H1 (cell line): ENCODE measurements at regions not wholly inside any gene's neighbourhood (a gene's known extent, or its start where the extent isn't known, plus 50 kb on each side); places are given as distances from the start of the nearest gene placed in this dataset.

Experiments used
- CTCF ChIA-PET: fragments of 300-600 bp; sonication (Branson Sonifier 250); formaldehyde crosslinking; loops from one replicate; lab custom pipeline; 2021; ENCODE audit not compliant: partially characterized antibody; lab: Charles Lee
- POLR2A ChIA-PET: fragments of 300-600 bp; sonication (Branson Sonifier 250); formaldehyde crosslinking; loops from one replicate; lab custom pipeline; 2021; ENCODE audit warnings: inconsistent platforms; ENCODE audit not compliant: partially characterized antibody; lab: Charles Lee
- DNase-seq, 2 experiments: peaks; one replicate each; pipeline versions ENCODE4 v3.0.0 to v3.0.0-alpha.2; 2010 to 2022; ENCODE audit warnings: low spot score in 2 of 2, low read depth in 1 of 2, mixed read lengths in 1 of 2
- FAIRE-seq: peaks from 2 replicates; lab custom pipeline; 2011; peaks lifted over from hg19 to GRCh38; lab: Jason Lieb, UNC
- H2AFZ ChIP-seq: 2 replicates; pipeline ENCODE4 v1.8.1; 2012; ENCODE audit warnings: low read length, inconsistent platforms
- H2AK5ac ChIP-seq: 2 replicates; pipeline ENCODE4 v1.6.1; 2013; ENCODE audit warnings: low read depth, low read length
- H2BK120ac ChIP-seq: replicated peaks from 2 replicates; pipeline ENCODE3; 2013; ENCODE audit warnings: low read depth, low read length, inconsistent platforms
- H2BK12ac ChIP-seq: 2 replicates; pipeline ENCODE4 v1.6.1; 2013; ENCODE audit warnings: low read depth, low read length
- H2BK15ac ChIP-seq: 2 replicates; pipeline ENCODE4 v1.6.1; 2013; ENCODE audit warnings: low read length
- H2BK20ac ChIP-seq: 2 replicates; pipeline ENCODE4 v1.6.1; 2013; ENCODE audit warnings: low read length
- H2BK5ac ChIP-seq: 2 replicates; pipeline ENCODE4 v1.6.1; 2013; ENCODE audit warnings: low read depth, low read length
- H3K14ac ChIP-seq: 2 replicates; pipeline ENCODE4 v1.6.1; 2013; ENCODE audit warnings: inconsistent platforms; ENCODE audit not compliant: insufficient read length
- H3K18ac ChIP-seq: 2 replicates; pipeline ENCODE4 v1.6.1; 2013; ENCODE audit warnings: low read length; ENCODE audit errors: extremely low read depth
- H3K23ac ChIP-seq: 2 replicates; pipeline ENCODE4 v1.6.1; 2013; ENCODE audit warnings: inconsistent platforms; ENCODE audit not compliant: insufficient read length
- H3K23me2 ChIP-seq: 2 replicates; pipeline ENCODE4 v1.6.1; 2013; ENCODE audit warnings: low read depth, low read length
- H3K27ac ChIP-seq: 2 replicates; pipeline ENCODE4 v1.6.1; 2011; ENCODE audit warnings: low read depth, low read length, inconsistent platforms
- H3K27me3 ChIP-seq, 4 experiments: replicated peaks in 1 of 4; 1 replicate in 1 of 4; 2 replicates in 3 of 4; pipeline versions ENCODE4 v1.6.1 to v1.8.1; 2011 to 2013; ENCODE audit warnings: low read length in 3 of 4, mild to moderate bottlenecking in 3 of 4, inconsistent platforms in 2 of 4, mixed read lengths in 2 of 4, moderate library complexity in 1 of 4; ENCODE audit not compliant: control insufficient read depth in 3 of 4, insufficient read depth in 3 of 4; ENCODE audit errors: extremely low read depth in 1 of 4
- H3K36me3 ChIP-seq, 4 experiments: 2 replicates each; pipeline versions ENCODE4 v1.6.1 to v1.8.1; 2011 to 2013; ENCODE audit warnings: mild to moderate bottlenecking in 4 of 4, low read length in 3 of 4, moderate library complexity in 2 of 4, control low read depth in 1 of 4, inconsistent platforms in 1 of 4; ENCODE audit not compliant: insufficient read depth in 4 of 4, control insufficient read depth in 2 of 4
- H3K4ac ChIP-seq: replicated peaks from 2 replicates; pipeline ENCODE3; 2013; ENCODE audit warnings: low read length, low read depth, mixed read lengths, inconsistent platforms; ENCODE audit not compliant: insufficient read length
- H3K4me1 ChIP-seq, 4 experiments: replicated peaks in 1 of 4; 1 replicate in 1 of 4; 2 replicates in 3 of 4; pipeline versions ENCODE4 v1.6.1 to v1.8.1; 2011 to 2013; ENCODE audit warnings: low read length in 3 of 4, inconsistent platforms in 2 of 4, mixed read lengths in 1 of 4; ENCODE audit not compliant: insufficient read depth in 4 of 4, control insufficient read depth in 3 of 4
- H3K4me2 ChIP-seq, 2 experiments: 2 replicates each; pipeline versions ENCODE4 v1.6.1 to v1.8.1; 2011 to 2013; ENCODE audit warnings: low read depth in 2 of 2, low read length in 2 of 2, control low read depth in 1 of 2, inconsistent platforms in 1 of 2, mild to moderate bottlenecking in 1 of 2; ENCODE audit not compliant: insufficient read depth in 1 of 2
- H3K4me3 ChIP-seq, 4 experiments: fragments of 200-600, 300-600 bp in 1 of 4; sonication (generic), shearing (Covaris generic), sonication (Bioruptor Twin) in 1 of 4; 2 replicates each; pipeline versions ENCODE4 v1.5.1 to v1.8.1; 2011 to 2016; ENCODE audit warnings: low read length in 4 of 4, low read depth in 3 of 4, control low read depth in 2 of 4, inconsistent platforms in 2 of 4, mild to moderate bottlenecking in 2 of 4, mixed read lengths in 1 of 4, moderate library complexity in 1 of 4; ENCODE audit not compliant: insufficient read depth in 2 of 4; ENCODE audit errors: extremely low read depth in 1 of 4
- H3K56ac ChIP-seq: replicated peaks from 2 replicates; pipeline ENCODE3; 2013; ENCODE audit warnings: low read depth, mild to moderate bottlenecking, mixed read lengths, low read length, inconsistent platforms; ENCODE audit not compliant: insufficient read length
- H3K79me1 ChIP-seq: 2 replicates; pipeline ENCODE4 v1.6.1; 2013; ENCODE audit warnings: low read depth, low read length, control low read depth
- H3K79me2 ChIP-seq, 2 experiments: 2 replicates each; pipeline versions ENCODE4 v1.6.1 to v1.8.1; 2012 to 2013; ENCODE audit warnings: low read length in 2 of 2, mild to moderate bottlenecking in 2 of 2, inconsistent platforms in 1 of 2; ENCODE audit not compliant: insufficient read depth in 2 of 2, control insufficient read depth in 1 of 2
- H3K9ac ChIP-seq, 4 experiments: replicated peaks in 1 of 4; 1 replicate in 1 of 4; 2 replicates in 3 of 4; pipeline versions ENCODE4 v1.6.1 to v1.8.1; 2011 to 2013; ENCODE audit warnings: low read depth in 3 of 4, low read length in 3 of 4, control low read depth in 2 of 4, mild to moderate bottlenecking in 2 of 4, moderate library complexity in 2 of 4, inconsistent platforms in 1 of 4; ENCODE audit errors: extremely low read depth in 1 of 4
- H3K9me3 ChIP-seq, 2 experiments: 2 replicates each; pipeline versions ENCODE4 v1.6.1 to v1.8.1; 2012 to 2013; ENCODE audit warnings: mild to moderate bottlenecking in 2 of 2, moderate library complexity in 2 of 2, control low read depth in 1 of 2, inconsistent platforms in 1 of 2, low read depth in 1 of 2, low read length in 1 of 2, mixed read lengths in 1 of 2; ENCODE audit not compliant: insufficient read depth in 2 of 2
- H4K20me1 ChIP-seq, 2 experiments: replicated peaks in 1 of 2; 2 replicates each; pipeline versions ENCODE3 to v1.8.1; 2011 to 2013; ENCODE audit warnings: inconsistent platforms in 2 of 2, low read length in 2 of 2, mild to moderate bottlenecking in 1 of 2; ENCODE audit not compliant: insufficient read depth in 2 of 2, control insufficient read depth in 1 of 2
- H4K5ac ChIP-seq: 2 replicates; pipeline ENCODE4 v1.6.1; 2013; ENCODE audit warnings: low read length, low read depth, mixed read lengths, inconsistent platforms; ENCODE audit not compliant: insufficient read length
- H4K8ac ChIP-seq: 2 replicates; pipeline ENCODE4 v1.8.0; 2013; ENCODE audit warnings: mild to moderate bottlenecking, moderate library complexity, low read length, inconsistent platforms; ENCODE audit not compliant: insufficient read depth; ENCODE audit errors: extremely low read depth
- H4K91ac ChIP-seq: replicated peaks from 2 replicates; pipeline ENCODE3; 2013; ENCODE audit warnings: low read length, mixed read lengths, inconsistent platforms; ENCODE audit not compliant: insufficient read length
- BCL11A ChIP-seq, 2 experiments: IDR thresholded peaks; one replicate each; pipeline ENCODE4 v1.6.1; 2011; ENCODE audit warnings: low read depth in 2 of 2, low read length in 2 of 2, mild to moderate bottlenecking in 2 of 2
- BRCA1 ChIP-seq: IDR thresholded peaks from 2 replicates; pipeline ENCODE4 v1.6.1; 2012; ENCODE audit warnings: low read depth, low read length, improper control_type of control experiment
- JUN ChIP-seq: IDR thresholded peaks from 2 replicates; pipeline ENCODE4 v1.6.1; 2011; ENCODE audit warnings: low read depth, mild to moderate bottlenecking, improper control_type of control experiment, low read length
- POU5F1 ChIP-seq: IDR thresholded peaks from 2 replicates; pipeline ENCODE4 v1.6.1; 2011; ENCODE audit warnings: low read depth, mild to moderate bottlenecking, low read length, moderate library complexity
- RBBP5 ChIP-seq: IDR thresholded peaks from 2 replicates; pipeline ENCODE4 v1.7.1; 2012; ENCODE audit warnings: low read depth, mild to moderate bottlenecking, inconsistent platforms, low read length, moderate library complexity, borderline replicate concordance
- RNF2 ChIP-seq: fragments of 200-900, 300-1000 bp; sonication (generic); IDR thresholded peaks from 2 replicates; pipeline ENCODE4 v1.7.1; 2016; ENCODE audit warnings: borderline replicate concordance, low read depth, mild to moderate bottlenecking, antibody characterized with exemption, low read length; ENCODE audit not compliant: poor library complexity, severe bottlenecking; ENCODE audit errors: missing control alignments
- RXRA ChIP-seq: IDR thresholded peaks from 2 replicates; pipeline ENCODE4 v1.6.1; 2011; ENCODE audit warnings: low read depth, mild to moderate bottlenecking, low read length, moderate library complexity; ENCODE audit not compliant: insufficient read depth
- SIN3A ChIP-seq, 2 experiments: IDR thresholded peaks in 1 of 2; conservative IDR thresholded peaks in 1 of 2; 2 replicates each; pipeline ENCODE4 v1.6.1; 2011 to 2012; ENCODE audit warnings: low read length in 2 of 2, improper control_type of control experiment in 1 of 2, low read depth in 1 of 2, mild to moderate bottlenecking in 1 of 2
- TAF7 ChIP-seq: optimal IDR thresholded peaks from 2 replicates; pipeline ENCODE3; 2011; ENCODE audit warnings: low read depth, mild to moderate bottlenecking, inconsistent platforms, low read length, moderate library complexity, borderline replicate concordance
- TEAD4 ChIP-seq: IDR thresholded peaks from 2 replicates; pipeline ENCODE4 v1.6.1; 2012; ENCODE audit warnings: low read depth, low read length, inconsistent platforms, mixed read lengths
- WGBS, 2 experiments: shearing (Covaris generic) in 1 of 2; methylation state at CpG; one replicate each; pipeline versions ENCODE4 v1.1.6 to v1.1.7; 2013 to 2015; ENCODE audit warnings: low lambda C conversion rate in 2 of 2, mixed read lengths in 2 of 2, inconsistent platforms in 1 of 2, low coverage in 1 of 2, missing lambda C conversion rate in 1 of 2; ENCODE audit not compliant: insufficient replicate concordance in 2 of 2, insufficient coverage in 1 of 2, insufficient read length in 1 of 2; ENCODE audit errors: extremely low coverage in 1 of 2, missing lambda C conversion rate in 1 of 2; 5-methylcytosine and 5-hydroxymethylcytosine counted together
- TF ChIP-seq, protein P1 (sequence below), 3 experiments: IDR thresholded peaks; 1 replicate in 2 of 3; 2 replicates in 1 of 3; pipeline versions ENCODE4 v1.5.1 to v1.6.1; 2011; ENCODE audit warnings: low read length in 3 of 3, mild to moderate bottlenecking in 3 of 3, inconsistent platforms in 2 of 3, low read depth in 1 of 3, moderate library complexity in 1 of 3; ENCODE audit not compliant: insufficient read depth in 1 of 3; ENCODE audit errors: control extremely low read depth in 1 of 3

DNA sequence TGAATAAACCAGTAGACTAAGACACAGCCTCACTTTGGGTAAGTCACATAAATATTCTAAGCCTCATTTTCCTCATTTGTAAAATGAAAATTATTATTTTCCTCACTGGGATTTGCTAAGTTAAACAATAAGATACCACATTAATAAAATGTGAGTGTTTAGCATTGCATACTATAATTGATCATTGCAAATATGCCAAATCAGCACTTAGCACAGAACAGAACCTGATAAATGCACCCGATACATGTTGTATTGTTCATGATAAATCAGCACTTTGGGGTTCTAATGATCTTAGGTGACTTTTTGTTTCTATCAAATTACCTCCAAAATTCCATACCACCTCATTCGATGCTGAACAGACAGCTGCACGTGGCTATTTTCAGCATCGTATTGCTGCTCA, 50.2 kb upstream of the RAPGEF4 start:
- H3K23ac ChIP-seq: no peak overlapping the region
- no peak overlapping the region for H2BK12ac ChIP-seq
- DNase-seq: no peak
- no peak overlapping the region for H4K5ac ChIP-seq
- no peaks in the 10 kb centered on the region; a peak in 1 of 8 replicates for H3K36me3 ChIP-seq
- H2BK20ac ChIP-seq: no peak overlapping the region
- H3K27me3 ChIP-seq: no peaks in the 10 kb centered on the region
- no peak overlapping the region for H2AFZ ChIP-seq
- no peak overlapping the region for H2BK15ac ChIP-seq
- 87% methylated on average over 4 of the region's 4 CpGs; no CpG with 5 or more reads in 1 of the 2 experiments for WGBS, 2 experiments
- no peak for FAIRE-seq
- no peak overlapping the region for H3K27ac ChIP-seq
- no peak overlapping the region for H2BK5ac ChIP-seq
- no peak overlapping the region for H3K18ac ChIP-seq
- no peak overlapping the region for H3K4ac ChIP-seq
- peaks cover 0 to 10% of the 10 kb centered on the region in 2 experiments; a peak in 1 of 4 replicates for H3K9me3 ChIP-seq
- peaks cover 0 to 3% (median 0%) of the 10 kb centered on the region in 4 experiments; a peak in 1 of 7 replicates for H3K4me1 ChIP-seq
- H4K8ac ChIP-seq: no peak overlapping the region
- H4K20me1 ChIP-seq: no peaks in the 10 kb centered on the region
- H3K4me2 ChIP-seq: no peak overlapping the region
- no peak overlapping the region for H3K4me3 ChIP-seq
- no peak overlapping the region for H2AK5ac ChIP-seq
- no peak overlapping the region for H3K56ac ChIP-seq
- no peaks in the 10 kb centered on the region for H3K79me2 ChIP-seq
- CTCF ChIA-PET: interaction anchor here (1.5 to 6.4 kb wide), 2 partner anchors 8 to 11 kb away, joined by 3 to 41 read pairs; no protein-coding TSS in a partner anchor
- no peaks in the 10 kb centered on the region for H3K23me2 ChIP-seq
- POLR2A ChIA-PET: no interaction called here
- no peak overlapping the region for H3K9ac ChIP-seq
- no peaks in the 10 kb centered on the region for H3K79me1 ChIP-seq
- H4K91ac ChIP-seq: no peak overlapping the region
- H2BK120ac ChIP-seq: no peak overlapping the region
- no peak overlapping the region for H3K14ac ChIP-seq
- no peak for TF ChIP-seq RXRA
- TF ChIP-seq RBBP5: no peak
- TF ChIP-seq, protein P1, sequence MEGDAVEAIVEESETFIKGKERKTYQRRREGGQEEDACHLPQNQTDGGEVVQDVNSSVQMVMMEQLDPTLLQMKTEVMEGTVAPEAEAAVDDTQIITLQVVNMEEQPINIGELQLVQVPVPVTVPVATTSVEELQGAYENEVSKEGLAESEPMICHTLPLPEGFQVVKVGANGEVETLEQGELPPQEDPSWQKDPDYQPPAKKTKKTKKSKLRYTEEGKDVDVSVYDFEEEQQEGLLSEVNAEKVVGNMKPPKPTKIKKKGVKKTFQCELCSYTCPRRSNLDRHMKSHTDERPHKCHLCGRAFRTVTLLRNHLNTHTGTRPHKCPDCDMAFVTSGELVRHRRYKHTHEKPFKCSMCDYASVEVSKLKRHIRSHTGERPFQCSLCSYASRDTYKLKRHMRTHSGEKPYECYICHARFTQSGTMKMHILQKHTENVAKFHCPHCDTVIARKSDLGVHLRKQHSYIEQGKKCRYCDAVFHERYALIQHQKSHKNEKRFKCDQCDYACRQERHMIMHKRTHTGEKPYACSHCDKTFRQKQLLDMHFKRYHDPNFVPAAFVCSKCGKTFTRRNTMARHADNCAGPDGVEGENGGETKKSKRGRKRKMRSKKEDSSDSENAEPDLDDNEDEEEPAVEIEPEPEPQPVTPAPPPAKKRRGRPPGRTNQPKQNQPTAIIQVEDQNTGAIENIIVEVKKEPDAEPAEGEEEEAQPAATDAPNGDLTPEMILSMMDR (IDR thresholded peaks at IDR 0.05; ENCODE audit: control extremely low read depth in 1 of 3, insufficient read depth in 1 of 3, low read depth in 1 of 3, low read length in 3 of 3): no peak
- no peak for TF ChIP-seq TEAD4
- no peak for TF ChIP-seq BRCA1
- no peak for TF ChIP-seq POU5F1
- no peak for TF ChIP-seq TAF7
- TF ChIP-seq JUN: no peak
- no peak for TF ChIP-seq BCL11A (IDR thresholded peaks at IDR 0.05; ENCODE audit: low read depth in 2 of 2, low read length in 2 of 2)
- TF ChIP-seq SIN3A (conservative IDR thresholded peaks at IDR 0.05 in 1 of 2, IDR thresholded peaks at IDR 0.05 in 1 of 2; ENCODE audit: low read depth in 1 of 2, low read length in 2 of 2): no peak
- no peak for TF ChIP-seq RNF2
